RWPE2 (cell line): ENCODE measurements at regions not wholly inside any gene's neighbourhood (a gene's known extent, or its start where the extent isn't known, plus 50 kb on each side); places are given as distances from the start of the nearest gene placed in this dataset.

ENCODE experiments used
- ATAC-seq: fragments of 200-7000 bp; cut with Tn5 transposase; 3 replicates; pipeline ENCODE4 v1.9.1; 2021; ENCODE audit warnings: low read depth
- DNase-seq: peaks from one replicate; pipeline ENCODE4 v3.0.0-alpha.2; 2020; ENCODE audit warnings: low spot score
- H3K27ac ChIP-seq: fragments of 450-650 bp; 2 replicates; pipeline ENCODE4 v1.5.1; 2017; ENCODE audit warnings: mild to moderate bottlenecking; ENCODE audit not compliant: poor library complexity, severe bottlenecking
- H3K27me3 ChIP-seq: fragments of 250-450 bp; sonication (Bioruptor Pico); 2 replicates; pipeline ENCODE4 v1.5.1; 2021; ENCODE audit warnings: mild to moderate bottlenecking, moderate library complexity; ENCODE audit not compliant: insufficient read depth, poor library complexity, severe bottlenecking
- H3K36me3 ChIP-seq: fragments of 250-450 bp; sonication (Bioruptor Pico); 2 replicates; pipeline ENCODE4 v1.5.1; 2020; ENCODE audit warnings: low read depth, mild to moderate bottlenecking, moderate library complexity
- H3K4me1 ChIP-seq: fragments of 250-450 bp; sonication (Bioruptor Pico); 2 replicates; pipeline ENCODE4 v1.5.1; 2021; ENCODE audit warnings: mild to moderate bottlenecking, moderate library complexity; ENCODE audit not compliant: insufficient read depth, poor library complexity, severe bottlenecking
- H3K4me3 ChIP-seq: fragments of 250-450 bp; sonication (Bioruptor Pico); 2 replicates; pipeline ENCODE4 v1.5.1; 2021; ENCODE audit warnings: mild to moderate bottlenecking, moderate library complexity; ENCODE audit not compliant: severe bottlenecking
- H3K9me3 ChIP-seq: fragments of 250-450 bp; sonication (Bioruptor Pico); 2 replicates; pipeline ENCODE4 v1.5.1; 2021; ENCODE audit warnings: mild to moderate bottlenecking, moderate library complexity; ENCODE audit not compliant: severe bottlenecking
- TF ChIP-seq, protein P1 (sequence below): fragments of 450-650 bp; IDR thresholded peaks from one replicate; pipeline ENCODE4 v1.5.1; 2017; ENCODE audit warnings: mild to moderate bottlenecking, moderate library complexity; ENCODE audit not compliant: poor library complexity, severe bottlenecking

DNA sequence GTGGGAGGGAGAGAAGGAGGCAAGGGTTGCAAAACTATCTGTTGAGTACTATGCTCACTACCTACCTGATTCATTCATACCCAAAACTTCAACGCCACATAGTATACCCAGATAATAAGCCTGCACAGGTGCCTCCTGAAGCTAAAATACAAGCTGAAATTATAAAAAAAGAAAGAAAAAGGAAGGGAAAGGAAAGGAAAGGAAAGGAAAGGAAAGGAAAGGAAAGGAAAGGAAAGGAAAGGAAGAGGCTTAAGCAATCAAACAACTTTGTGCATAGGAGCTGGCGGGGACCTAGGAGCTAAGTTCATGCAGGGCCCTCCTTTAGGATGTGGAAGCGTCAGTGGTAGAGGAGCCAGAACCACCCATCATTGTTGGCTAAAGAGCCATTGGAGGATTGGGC is 108.9 kb upstream of the SYNDIG1 start:
- no peak overlapping the region for H3K27ac ChIP-seq
- peaks cover 3% of the 10 kb centered on the region for H3K9me3 ChIP-seq
- no peaks in the 10 kb centered on the region for H3K27me3 ChIP-seq
- no peak for DNase-seq
- no peak overlapping the region for H3K4me3 ChIP-seq
- no peaks in the 10 kb centered on the region for H3K4me1 ChIP-seq
- H3K36me3 ChIP-seq: no peaks in the 10 kb centered on the region
- no peak for ATAC-seq
- TF ChIP-seq, protein P1, sequence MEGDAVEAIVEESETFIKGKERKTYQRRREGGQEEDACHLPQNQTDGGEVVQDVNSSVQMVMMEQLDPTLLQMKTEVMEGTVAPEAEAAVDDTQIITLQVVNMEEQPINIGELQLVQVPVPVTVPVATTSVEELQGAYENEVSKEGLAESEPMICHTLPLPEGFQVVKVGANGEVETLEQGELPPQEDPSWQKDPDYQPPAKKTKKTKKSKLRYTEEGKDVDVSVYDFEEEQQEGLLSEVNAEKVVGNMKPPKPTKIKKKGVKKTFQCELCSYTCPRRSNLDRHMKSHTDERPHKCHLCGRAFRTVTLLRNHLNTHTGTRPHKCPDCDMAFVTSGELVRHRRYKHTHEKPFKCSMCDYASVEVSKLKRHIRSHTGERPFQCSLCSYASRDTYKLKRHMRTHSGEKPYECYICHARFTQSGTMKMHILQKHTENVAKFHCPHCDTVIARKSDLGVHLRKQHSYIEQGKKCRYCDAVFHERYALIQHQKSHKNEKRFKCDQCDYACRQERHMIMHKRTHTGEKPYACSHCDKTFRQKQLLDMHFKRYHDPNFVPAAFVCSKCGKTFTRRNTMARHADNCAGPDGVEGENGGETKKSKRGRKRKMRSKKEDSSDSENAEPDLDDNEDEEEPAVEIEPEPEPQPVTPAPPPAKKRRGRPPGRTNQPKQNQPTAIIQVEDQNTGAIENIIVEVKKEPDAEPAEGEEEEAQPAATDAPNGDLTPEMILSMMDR: no peak

DNA sequence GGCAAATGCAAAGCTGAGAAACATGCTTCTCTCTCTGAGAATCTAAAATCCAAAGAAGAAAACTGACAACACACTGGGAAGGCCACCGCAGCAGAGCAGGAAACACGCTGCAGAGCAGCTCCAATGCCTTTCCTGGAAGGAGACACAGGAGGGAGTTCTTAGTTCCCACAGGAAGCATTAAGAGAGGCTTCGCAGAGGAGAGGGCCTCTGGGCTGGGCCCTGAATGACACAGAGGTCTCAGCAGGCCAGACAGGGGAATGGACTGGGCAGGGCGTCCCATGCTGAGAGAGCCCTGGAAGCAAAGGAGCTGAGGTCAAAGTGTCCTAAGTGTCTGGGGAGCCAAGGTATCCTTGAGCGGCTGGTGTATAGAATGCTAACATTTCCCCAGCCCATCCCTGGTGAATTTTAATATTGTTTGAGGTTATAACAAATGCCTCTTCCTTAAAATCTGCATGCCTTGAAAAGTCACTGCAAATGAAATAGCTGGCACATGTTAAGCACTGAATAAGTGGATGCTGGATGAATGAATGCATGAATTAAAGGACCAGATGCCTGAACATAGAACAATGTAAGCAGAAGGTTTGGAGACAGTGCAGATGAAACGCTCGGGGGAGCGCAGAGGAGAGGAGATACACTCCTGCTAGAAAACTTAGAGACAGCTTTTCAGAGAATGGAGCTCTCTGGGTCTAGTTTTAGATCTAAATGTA is 110.0 kb upstream of the SYNDIG1 start:
- H3K27ac ChIP-seq: no peak overlapping the region
- TF ChIP-seq, protein P1: no peak
- peaks cover 3% of the 10 kb centered on the region for H3K9me3 ChIP-seq

DNA sequence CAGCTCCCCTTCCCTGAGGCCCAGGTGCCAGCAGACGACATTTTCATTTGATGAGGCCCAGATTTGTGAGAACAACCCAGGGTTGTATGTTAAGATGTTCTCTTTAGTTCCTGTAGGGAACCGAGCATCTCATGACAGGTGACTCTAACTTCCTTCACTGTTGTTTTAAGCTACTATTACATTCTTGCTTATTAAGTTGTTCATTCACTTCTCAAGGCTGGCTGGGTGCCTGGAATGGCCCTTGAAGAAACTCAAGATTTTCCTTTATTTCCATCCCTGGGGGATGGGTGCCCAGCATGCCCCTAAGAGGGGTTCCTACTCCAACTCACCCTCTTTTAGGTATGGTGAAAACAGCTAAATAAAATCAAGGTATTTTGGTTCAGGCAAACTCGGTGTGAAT is 111.5 kb upstream of the SYNDIG1 start:
- Histone ChIP-seq H3K9me3 (peaks cover 3% of the 10 kb centered on the region), H3K4me1 (no peaks in the 10 kb centered on the region), H3K36me3 (no peaks in the 10 kb centered on the region), H3K27ac (no peak overlapping the region), H3K4me3 (no peak overlapping the region), H3K27me3 (no peaks in the 10 kb centered on the region)
- no peak for ATAC-seq
- TF ChIP-seq, protein P1: no peak
- no peak for DNase-seq

More for the DNA sequence above, 110.0 kb upstream of the SYNDIG1 start:
- H3K27me3 ChIP-seq: no peaks in the 10 kb centered on the region
- no peak overlapping the region for H3K4me3 ChIP-seq
- H3K36me3 ChIP-seq: no peaks in the 10 kb centered on the region
- DNase-seq (no peak), ATAC-seq (no peak)
- H3K4me1 ChIP-seq: no peaks in the 10 kb centered on the region

DNA sequence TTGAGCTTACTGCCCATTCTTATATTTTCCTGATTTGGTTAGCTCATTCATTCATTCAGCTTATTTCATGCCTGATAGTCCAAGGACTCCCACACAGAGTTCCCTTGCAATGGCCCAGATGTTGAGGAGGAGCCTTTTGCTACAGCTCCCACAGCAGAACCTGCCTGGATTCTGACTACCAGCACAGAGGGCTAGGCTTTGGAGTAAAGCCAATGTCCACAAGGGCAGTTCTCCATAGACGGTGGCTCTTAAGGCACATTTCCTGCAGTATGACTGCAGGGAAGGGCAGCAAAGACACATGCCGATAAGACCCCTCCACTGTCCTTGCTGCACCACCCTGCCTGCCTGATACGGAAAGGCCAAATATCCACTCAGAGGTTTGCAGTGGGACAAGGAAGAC is 112.3 kb upstream of the SYNDIG1 start:
- TF ChIP-seq, protein P1: no peak
- no peaks in the 10 kb centered on the region for H3K36me3 ChIP-seq
- no peaks in the 10 kb centered on the region for H3K27me3 ChIP-seq
- H3K4me3 ChIP-seq: no peak overlapping the region
- H3K9me3 ChIP-seq: peaks cover under 1% of the 10 kb centered on the region
- no peak for ATAC-seq
- no peaks in the 10 kb centered on the region for H3K4me1 ChIP-seq
- DNase-seq: no peak
- no peak overlapping the region for H3K27ac ChIP-seq

DNA sequence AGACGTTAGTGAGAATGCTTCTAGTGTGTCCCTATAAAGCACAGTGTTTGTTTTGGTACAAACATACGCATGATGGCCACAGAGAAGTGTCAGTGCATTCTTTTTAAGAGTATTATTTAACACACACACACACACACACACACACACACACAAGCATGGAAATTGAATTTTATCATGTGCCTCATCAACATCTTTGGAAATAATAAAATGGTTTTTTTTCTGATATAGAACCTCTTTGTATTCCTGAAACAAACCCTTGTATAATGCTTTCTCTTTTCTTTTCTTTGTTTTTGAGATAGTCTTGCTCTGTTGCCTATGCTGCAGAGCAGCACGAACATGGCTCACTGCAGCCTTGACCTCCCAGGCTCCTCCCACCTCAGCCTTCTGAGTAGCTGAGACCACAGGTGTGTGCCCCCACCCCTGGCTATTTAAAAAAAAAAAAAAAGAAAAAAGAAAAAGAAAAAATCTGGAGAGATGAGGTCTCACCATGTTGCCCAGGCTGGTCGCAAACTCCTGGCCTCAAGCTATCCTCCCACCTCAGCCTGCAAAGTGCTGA is 116.2 kb upstream of the SYNDIG1 start:
- ATAC-seq (no peak), DNase-seq (no peak)
- Histone ChIP-seq H3K27ac (no peak overlapping the region), H3K4me1 (no peaks in the 10 kb centered on the region), H3K36me3 (no peaks in the 10 kb centered on the region), H3K27me3 (no peaks in the 10 kb centered on the region), H3K9me3 (no peaks in the 10 kb centered on the region), H3K4me3 (no peak overlapping the region)
- TF ChIP-seq, protein P1: no peak
